Uterus (tissue), 3 donors: ENCODE measurements at regions not wholly inside any gene's neighbourhood (a gene's known extent, or its start where the extent isn't known, plus 50 kb on each side); places are given as distances from the start of the nearest gene placed in this dataset.

Source experiments
- DNase-seq, 2 donors: peaks; one replicate each; pipeline ENCODE4 v3.0.0-alpha.2; 2019 to 2020
- H3K27ac ChIP-seq, 2 donors: fragments of 200-600 bp; sonication (generic); 1 replicate in 1 of 2; 2 replicates in 1 of 2; pipeline ENCODE4 v1.5.1; 2016 to 2018
- H3K27me3 ChIP-seq, 2 donors: fragments of 200-600 bp; sonication (generic); one replicate each; pipeline ENCODE4 v1.5.1; 2018 to 2019; ENCODE audit warnings: control low read depth in 1 of 2
- H3K36me3 ChIP-seq, 2 donors: fragments of 200-600 bp; sonication (generic); one replicate each; pipeline ENCODE4 v1.5.1; 2019; ENCODE audit warnings: control low read depth in 1 of 2
- H3K4me1 ChIP-seq, 2 donors: fragments of 200-600 bp; sonication (generic); one replicate each; pipeline ENCODE4 v1.5.1; 2018 to 2019; ENCODE audit warnings: control low read depth in 1 of 2
- H3K4me3 ChIP-seq, 2 donors: fragments of 200-600 bp; sonication (generic); 1 replicate in 1 of 2; 2 replicates in 1 of 2; pipeline ENCODE4 v1.5.1; 2018 to 2019; ENCODE audit warnings: mild to moderate bottlenecking in 1 of 2
- H3K9me3 ChIP-seq, 2 donors: fragments of 200-600 bp; sonication (generic); one replicate each; pipeline ENCODE4 v1.5.1; 2019; ENCODE audit warnings: control low read depth in 1 of 2
- CTCF ChIP-seq, 4 experiments: fragments of 200-600 bp in 2 of 4; fragments of 450-650 bp in 2 of 4; sonication (generic) in 2 of 4; IDR thresholded peaks; one replicate each; pipeline ENCODE4 v1.5.1; 2016 to 2019; ENCODE audit warnings: antibody characterized with exemption in 4 of 4, mild to moderate bottlenecking in 2 of 4, moderate library complexity in 1 of 4
- POLR2A ChIP-seq, 2 donors: fragments of 450-650 bp; IDR thresholded peaks; one replicate each; pipeline ENCODE4 v1.6.1; 2016; ENCODE audit warnings: antibody characterized with exemption in 2 of 2, mild to moderate bottlenecking in 1 of 2, moderate library complexity in 1 of 2
- intact Hi-C: fragments of 100-400 bp; cut with DNase I; formaldehyde crosslinking; loops from one replicate; pipeline ENCODE4 v1.15.1; 2023; ENCODE audit warnings: low total_unique reads
- donor health status: DM: yes; HTN: yes; CAD: no.

DNA sequence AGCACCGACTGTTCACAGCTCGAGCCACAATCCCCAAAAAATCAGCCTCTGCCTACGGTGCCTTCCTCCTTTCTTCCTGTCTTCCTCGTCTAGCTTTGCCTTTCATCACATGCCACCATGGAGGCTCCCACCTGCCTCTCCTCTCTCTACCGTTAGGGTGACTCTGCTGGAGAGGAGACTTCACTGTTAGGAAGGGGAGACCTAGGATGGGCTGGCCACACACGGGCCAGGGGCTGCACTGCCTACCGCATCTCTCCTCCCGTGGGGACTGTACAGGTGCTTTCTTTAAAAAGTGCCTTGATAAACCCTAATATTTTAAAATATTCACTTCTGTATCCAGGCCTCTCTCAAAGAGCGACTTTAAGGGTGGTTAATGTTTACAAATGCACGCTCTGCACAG is 1104.7 kb downstream of the BCL11B start:
- DNase-seq, result no peak
- H3K4me1 ChIP-seq, result no peaks in the 10 kb centered on the region
- no peaks in the 10 kb centered on the region for H3K27me3 ChIP-seq
- H3K4me3 ChIP-seq, result no peak overlapping the region
- TF ChIP-seq CTCF (IDR thresholded peaks at IDR 0.05) (no peak), POLR2A (IDR thresholded peaks at IDR 0.05) (no peak)
- no peaks in the 10 kb centered on the region for H3K36me3 ChIP-seq
- H3K27ac ChIP-seq, result no peak overlapping the region
- intact Hi-C loops, result no loop called here
- no peaks in the 10 kb centered on the region for H3K9me3 ChIP-seq

- DNase-seq, result no peak
- H3K4me3 ChIP-seq, result no peak overlapping the region
- TF ChIP-seq POLR2A (IDR thresholded peaks at IDR 0.05), result no peak
- TF ChIP-seq CTCF (IDR thresholded peaks at IDR 0.05), result no peak
- no peak overlapping the region for H3K27ac ChIP-seq
- H3K27me3 ChIP-seq, result no peaks in the 10 kb centered on the region
- H3K4me1 ChIP-seq, result no peaks in the 10 kb centered on the region
- H3K36me3 ChIP-seq, result no peaks in the 10 kb centered on the region
- intact Hi-C loops, result no loop called here
- H3K9me3 ChIP-seq, result no peaks in the 10 kb centered on the region
These were observed 1104.3 kb downstream of the BCL11B start for GRCh38 chr14:98167705-98168104.

DNA sequence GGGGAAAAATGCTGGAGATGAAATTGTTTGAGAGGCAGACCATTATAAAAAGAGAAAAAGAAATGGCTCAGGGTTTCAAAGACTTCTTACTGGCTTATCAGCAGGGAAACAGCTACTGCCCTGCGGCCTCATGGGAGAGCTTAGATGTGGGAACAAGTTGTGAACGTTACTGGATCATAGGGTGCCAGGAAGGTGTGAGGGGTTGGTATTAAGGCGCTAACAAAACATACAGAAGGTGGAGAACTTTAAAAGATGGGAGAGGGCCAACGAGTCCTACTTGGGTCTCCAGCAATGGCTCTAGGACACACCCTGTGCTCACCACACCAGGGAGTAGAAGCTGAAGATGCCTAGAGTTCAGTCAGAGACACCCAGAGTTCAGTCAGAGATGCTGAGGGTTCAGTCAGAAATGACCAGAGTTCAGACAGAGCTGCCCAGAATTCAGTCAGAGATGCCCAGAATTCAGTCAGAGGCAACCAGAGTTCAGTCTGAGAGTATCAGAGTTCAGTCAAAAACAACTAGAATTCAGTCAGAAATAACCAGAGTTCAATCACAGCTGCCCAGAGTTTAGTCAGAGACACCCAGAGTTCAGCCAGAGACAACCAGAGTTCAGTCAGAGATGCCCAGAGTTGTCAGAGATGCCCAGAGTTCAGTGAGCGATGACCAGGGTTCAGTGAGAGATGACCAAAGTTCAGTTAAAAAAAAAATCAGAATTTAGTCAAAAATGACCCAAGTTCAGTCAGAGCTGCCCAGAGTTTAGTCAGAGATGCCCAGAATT is 1103.6 kb downstream of the BCL11B start:
- TF ChIP-seq POLR2A (IDR thresholded peaks at IDR 0.05) (no peak), CTCF (IDR thresholded peaks at IDR 0.05) (no peak)
- H3K36me3 ChIP-seq, result no peaks in the 10 kb centered on the region
- intact Hi-C loops, result no loop called here
- H3K27me3 ChIP-seq, result no peaks in the 10 kb centered on the region
- DNase-seq, result no peak
- no peak overlapping the region for H3K4me3 ChIP-seq
- H3K9me3 ChIP-seq, result no peaks in the 10 kb centered on the region
- H3K4me1 ChIP-seq, result no peaks in the 10 kb centered on the region
- H3K27ac ChIP-seq, result no peak overlapping the region

- no peaks in the 10 kb centered on the region for H3K27me3 ChIP-seq
- no peak overlapping the region for H3K27ac ChIP-seq
- TF ChIP-seq POLR2A (IDR thresholded peaks at IDR 0.05) (no peak), CTCF (IDR thresholded peaks at IDR 0.05) (no peak)
- DNase-seq, result no peak
- no peaks in the 10 kb centered on the region for H3K9me3 ChIP-seq
- H3K4me1 ChIP-seq, result no peaks in the 10 kb centered on the region
- H3K36me3 ChIP-seq, result no peaks in the 10 kb centered on the region
- intact Hi-C loops, result no loop called here
- H3K4me3 ChIP-seq, result no peak overlapping the region
These were observed 1102.8 kb downstream of the BCL11B start for GRCh38 chr14:98169170-98169587.

GRCh38 chr14:98170575-98170974 is 1101.4 kb downstream of the BCL11B start:
- TF ChIP-seq CTCF (IDR thresholded peaks at IDR 0.05) (no peak), POLR2A (IDR thresholded peaks at IDR 0.05) (no peak)
- H3K27me3 ChIP-seq, result no peaks in the 10 kb centered on the region
- H3K9me3 ChIP-seq, result no peaks in the 10 kb centered on the region
- intact Hi-C loops, result no loop called here
- no peak overlapping the region for H3K27ac ChIP-seq
- H3K4me1 ChIP-seq, result no peaks in the 10 kb centered on the region
- DNase-seq, result no peak
- H3K36me3 ChIP-seq, result no peaks in the 10 kb centered on the region
- H3K4me3 ChIP-seq, result no peak overlapping the region
